Transverse colon (tissue), 4 donors: ENCODE measurements at regions not wholly inside any gene's neighbourhood (a gene's known extent, or its start where the extent isn't known, plus 50 kb on each side); places are given as distances from the start of the nearest gene placed in this dataset.

Experiments
- POLR2A ChIP-seq: fragments of 450-650 bp; IDR thresholded peaks from one replicate; pipeline ENCODE4 v1.6.1; 2016; ENCODE audit warnings: antibody characterized with exemption, mild to moderate bottlenecking, moderate library complexity
- POLR2AphosphoS5 ChIP-seq, 3 donors: sonication (generic); formaldehyde crosslinking; IDR thresholded peaks; one replicate each; pipeline ENCODE4 v1.6.1; 2016; ENCODE audit warnings: antibody characterized with exemption in 3 of 3
- TF ChIP-seq, protein P1 (sequence below), 5 experiments: fragments of 200-600 bp in 3 of 5; fragments of 450-650 bp in 2 of 5; sonication (generic) in 3 of 5; IDR thresholded peaks; 1 replicate in 2 of 5; 2 replicates in 3 of 5; pipeline ENCODE4 v1.5.1; 2016 to 2017; ENCODE audit warnings: antibody characterized with exemption in 5 of 5, inconsistent platforms in 3 of 5, mild to moderate bottlenecking in 2 of 5, moderate library complexity in 1 of 5

DNA sequence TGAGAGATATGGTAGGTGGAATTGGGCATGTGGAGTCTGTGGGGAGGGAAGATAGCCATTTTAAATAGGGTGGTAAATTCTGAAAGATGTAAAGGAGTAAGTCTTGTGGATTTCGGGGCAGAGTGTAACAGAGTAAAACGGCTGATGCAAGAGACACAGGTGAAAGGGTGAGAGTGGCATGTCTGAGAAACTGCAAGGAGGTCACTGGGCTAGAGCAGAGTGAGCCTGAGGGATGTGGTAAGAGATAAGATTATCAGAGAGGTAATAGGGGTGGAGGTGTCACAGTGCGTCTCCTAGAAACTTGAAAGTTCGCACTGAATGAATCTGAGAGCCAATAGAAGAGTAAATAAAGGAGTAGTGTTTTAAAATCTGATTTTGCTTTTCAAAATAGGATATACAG, 308.1 kb downstream of the EPM2A start:
- TF ChIP-seq POLR2A, result no peak
- TF ChIP-seq, protein P1, sequence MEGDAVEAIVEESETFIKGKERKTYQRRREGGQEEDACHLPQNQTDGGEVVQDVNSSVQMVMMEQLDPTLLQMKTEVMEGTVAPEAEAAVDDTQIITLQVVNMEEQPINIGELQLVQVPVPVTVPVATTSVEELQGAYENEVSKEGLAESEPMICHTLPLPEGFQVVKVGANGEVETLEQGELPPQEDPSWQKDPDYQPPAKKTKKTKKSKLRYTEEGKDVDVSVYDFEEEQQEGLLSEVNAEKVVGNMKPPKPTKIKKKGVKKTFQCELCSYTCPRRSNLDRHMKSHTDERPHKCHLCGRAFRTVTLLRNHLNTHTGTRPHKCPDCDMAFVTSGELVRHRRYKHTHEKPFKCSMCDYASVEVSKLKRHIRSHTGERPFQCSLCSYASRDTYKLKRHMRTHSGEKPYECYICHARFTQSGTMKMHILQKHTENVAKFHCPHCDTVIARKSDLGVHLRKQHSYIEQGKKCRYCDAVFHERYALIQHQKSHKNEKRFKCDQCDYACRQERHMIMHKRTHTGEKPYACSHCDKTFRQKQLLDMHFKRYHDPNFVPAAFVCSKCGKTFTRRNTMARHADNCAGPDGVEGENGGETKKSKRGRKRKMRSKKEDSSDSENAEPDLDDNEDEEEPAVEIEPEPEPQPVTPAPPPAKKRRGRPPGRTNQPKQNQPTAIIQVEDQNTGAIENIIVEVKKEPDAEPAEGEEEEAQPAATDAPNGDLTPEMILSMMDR (IDR thresholded peaks at IDR 0.05), result no peak
- TF ChIP-seq POLR2AphosphoS5 (IDR thresholded peaks at IDR 0.05), result no peak
